ELR (cell line): ENCODE measurements at regions not wholly inside any gene's neighbourhood (a gene's known extent, or its start where the extent isn't known, plus 50 kb on each side); places are given as distances from the start of the nearest gene placed in this dataset.
A peak's percentile ranks its signal among the peaks of the same experiment; 100 is the strongest.

Experiments used
- DNase-seq: peaks from one replicate; pipeline ENCODE4 v3.0.0-alpha.2; 2015; ENCODE audit warnings: low read depth

GRCh38 chr14:104341532-104342434, 203.4 kb downstream of the KIF26A start:
- DNase-seq: peak; percentile 1

GRCh38 chr14:104342435-104343293, 204.3 kb downstream of the KIF26A start:
- no peak for DNase-seq

GRCh38 chr14:104343294-104343625, 204.9 kb downstream of the KIF26A start:
- DNase-seq: no peak

- no peak for DNase-seq
These were observed 205.6 kb downstream of the KIF26A start for GRCh38 chr14:104343690-104344640.

GRCh38 chr14:104344818-104345620, 206.6 kb downstream of the KIF26A start:
- no peak for DNase-seq

- DNase-seq: no peak
These were observed 207.5 kb downstream of the KIF26A start for GRCh38 chr14:104345621-104346462.

- no peak for DNase-seq
These were observed 208.2 kb downstream of the KIF26A start for GRCh38 chr14:104346608-104347007.

GRCh38 chr14:104348741-104349140, 210.4 kb downstream of the KIF26A start:
- no peak for DNase-seq

GRCh38 chr14:104349950-104350349, 211.6 kb downstream of the KIF26A start:
- no peak for DNase-seq

- DNase-seq: no peak
These were observed 212.2 kb downstream of the KIF26A start for GRCh38 chr14:104350463-104351185.

- no peak for DNase-seq
These were observed 213.6 kb downstream of the KIF26A start for GRCh38 chr14:104351849-104352492.

- no peak for DNase-seq
These were observed 214.3 kb downstream of the KIF26A start for GRCh38 chr14:104352493-104353220.

- DNase-seq: no peak
These were observed 215.0 kb downstream of the KIF26A start for GRCh38 chr14:104353221-104353920.

- no peak for DNase-seq
These were observed 215.7 kb downstream of the KIF26A start for GRCh38 chr14:104353921-104354701.

- no peak for DNase-seq
These were observed 217.0 kb downstream of the KIF26A start for GRCh38 chr14:104355101-104356019.
